Omental fat pad (tissue), 3 donors: ENCODE measurements at regions not wholly inside any gene's neighbourhood (a gene's known extent, or its start where the extent isn't known, plus 50 kb on each side); places are given as distances from the start of the nearest gene placed in this dataset.

Experiments
- ATAC-seq: fragments of 150-250 bp; one replicate; pipeline ENCODE4 v1.9.1; 2016; ENCODE audit warnings: mild to moderate bottlenecking, moderate library complexity; ENCODE audit not compliant: low FRiP score
- DNase-seq: peaks from one replicate; pipeline ENCODE4 v3.0.0-alpha.2; 2019; ENCODE audit warnings: low spot score
- CTCF ChIP-seq, 3 donors: fragments of 450-650 bp; IDR thresholded peaks; one replicate each; pipeline ENCODE4 v1.5.1; 2016 to 2017; ENCODE audit warnings: antibody characterized with exemption in 3 of 3, mild to moderate bottlenecking in 3 of 3, moderate library complexity in 2 of 3

- ATAC-seq, result no peak
- no peak for DNase-seq
- no peak for TF ChIP-seq CTCF (IDR thresholded peaks at IDR 0.05)
Observed at GRCh38 chr6:137655291-137655690, 161.1 kb upstream of the OLIG3 start.

GRCh38 chr6:137656735-137657134 lies 162.5 kb upstream of the OLIG3 start:
- no peak for TF ChIP-seq CTCF (IDR thresholded peaks at IDR 0.05)
- no peak for ATAC-seq
- DNase-seq, result no peak

GRCh38 chr6:137657351-137657911 lies 163.2 kb upstream of the OLIG3 start:
- TF ChIP-seq CTCF (IDR thresholded peaks at IDR 0.05), result no peak
- ATAC-seq (no peak), DNase-seq (no peak)

GRCh38 chr6:137658287-137658686 lies 164.1 kb upstream of the OLIG3 start:
- ATAC-seq (no peak), DNase-seq (no peak)
- no peak for TF ChIP-seq CTCF (IDR thresholded peaks at IDR 0.05)

- no peak for ATAC-seq
- no peak for DNase-seq
- no peak for TF ChIP-seq CTCF (IDR thresholded peaks at IDR 0.05)
Observed at GRCh38 chr6:137659871-137660270, 165.7 kb upstream of the OLIG3 start.

- no peak for TF ChIP-seq CTCF (IDR thresholded peaks at IDR 0.05)
- ATAC-seq (no peak), DNase-seq (no peak)
Observed at GRCh38 chr6:137660296-137660731, 166.1 kb upstream of the OLIG3 start.

GRCh38 chr6:137661601-137662000 lies 167.4 kb upstream of the OLIG3 start:
- ATAC-seq (no peak), DNase-seq (peak; percentile 30)
- TF ChIP-seq CTCF (IDR thresholded peaks at IDR 0.05), result no peak
